HG03025 (cell line): ENCODE measurements at regions not wholly inside any gene's neighbourhood (a gene's known extent, or its start where the extent isn't known, plus 50 kb on each side); places are given as distances from the start of the nearest gene placed in this dataset.
A peak's percentile ranks its signal among the peaks of the same experiment; 100 is the strongest.
"Not testable (repeated sequence)": the region's sequence is repeated elsewhere in the genome, so short reads cannot be mapped to it uniquely, and the experiment has no call there.

Source experiments
- ATAC-seq: cut with Tn5 transposase; IDR thresholded peaks from one replicate; pipeline ENCODE4 v1.9.1; 2021; ENCODE audit warnings: mild to moderate bottlenecking, moderate library complexity; ENCODE audit not compliant: unreplicated experiment, low FRiP score

DNA sequence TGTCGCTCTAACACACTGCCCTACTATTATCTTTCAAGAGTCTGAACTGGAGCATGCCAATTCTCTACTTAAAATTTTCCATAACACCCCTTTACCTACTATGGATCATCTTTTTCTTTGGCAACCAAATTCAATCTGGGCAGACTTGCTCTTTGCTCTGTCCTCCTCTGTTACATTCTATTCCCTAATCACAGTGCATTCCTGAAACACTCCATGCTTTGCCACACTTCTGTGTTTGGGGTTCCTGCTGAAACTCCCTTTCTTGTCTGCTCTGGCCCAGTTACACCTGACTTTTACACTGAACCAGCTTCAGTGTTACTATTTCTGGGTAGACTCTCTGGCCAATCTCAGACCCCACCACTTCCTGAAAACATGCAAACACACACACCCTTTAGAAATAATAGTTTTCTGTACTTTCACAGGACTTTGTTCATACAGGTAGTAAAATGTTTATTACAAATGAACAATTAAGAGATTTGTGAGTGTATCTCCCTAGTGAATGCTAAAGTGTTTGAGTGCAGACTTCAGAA lies 119.9 kb upstream of the DCC start:
- no peak for ATAC-seq

DNA sequence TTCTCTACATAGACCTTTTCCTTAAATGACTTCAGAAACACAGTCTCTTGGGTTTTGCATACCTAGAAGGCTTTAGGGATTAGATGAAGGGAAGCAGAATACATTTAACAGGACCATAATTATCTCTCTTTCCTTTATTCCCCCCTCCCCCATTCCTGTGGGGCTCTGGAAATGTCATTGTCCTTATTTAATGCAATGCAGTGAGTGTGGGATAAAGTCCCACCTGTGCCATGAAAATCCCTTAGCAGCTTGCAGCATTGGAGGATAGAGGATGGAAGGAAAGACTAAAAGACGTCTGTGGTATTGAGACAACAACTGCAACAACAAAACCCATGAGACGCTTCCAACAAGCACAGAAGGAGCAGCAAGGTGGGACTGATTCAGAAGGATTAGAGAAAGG lies 117.8 kb upstream of the DCC start:
- no peak for ATAC-seq

DNA sequence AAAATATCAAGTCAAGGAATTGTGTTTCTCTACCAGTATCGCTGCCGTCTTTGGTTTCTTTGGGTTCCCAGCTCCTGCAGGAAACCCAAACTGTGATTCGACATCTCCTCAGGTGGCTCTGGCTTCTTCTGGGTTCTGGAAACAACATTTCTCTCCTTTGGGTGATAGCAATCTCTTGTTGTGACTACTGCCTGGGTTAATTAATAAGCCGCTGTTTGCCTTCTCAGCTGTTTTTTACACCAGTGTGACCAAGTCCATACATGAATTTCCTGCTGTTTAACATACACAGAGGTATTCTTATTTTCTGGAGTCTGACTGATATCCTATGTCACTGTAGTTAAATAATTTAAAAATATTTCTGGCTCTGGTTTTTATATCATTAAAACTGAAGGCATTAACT lies 112.5 kb upstream of the DCC start:
- no peak for ATAC-seq

DNA sequence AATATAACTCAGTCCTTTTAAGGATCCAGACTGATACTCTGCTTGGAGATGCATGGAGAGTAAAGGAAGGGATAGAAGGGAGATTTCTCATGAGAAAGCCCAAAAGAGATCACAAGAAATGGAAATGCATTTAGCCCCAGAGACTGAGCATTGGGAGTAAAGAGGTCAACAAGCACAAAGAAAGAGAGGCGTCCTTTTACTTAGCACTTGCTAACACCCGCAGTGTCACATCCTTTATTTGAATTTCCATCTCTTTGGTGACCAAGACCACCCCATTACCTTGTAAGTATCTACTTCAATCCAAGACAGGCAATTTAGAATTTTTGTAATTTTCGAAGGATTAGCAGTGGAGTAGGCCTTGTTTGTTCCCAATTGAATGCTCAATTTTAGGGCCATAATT lies 111.8 kb upstream of the DCC start:
- no peak for ATAC-seq

DNA sequence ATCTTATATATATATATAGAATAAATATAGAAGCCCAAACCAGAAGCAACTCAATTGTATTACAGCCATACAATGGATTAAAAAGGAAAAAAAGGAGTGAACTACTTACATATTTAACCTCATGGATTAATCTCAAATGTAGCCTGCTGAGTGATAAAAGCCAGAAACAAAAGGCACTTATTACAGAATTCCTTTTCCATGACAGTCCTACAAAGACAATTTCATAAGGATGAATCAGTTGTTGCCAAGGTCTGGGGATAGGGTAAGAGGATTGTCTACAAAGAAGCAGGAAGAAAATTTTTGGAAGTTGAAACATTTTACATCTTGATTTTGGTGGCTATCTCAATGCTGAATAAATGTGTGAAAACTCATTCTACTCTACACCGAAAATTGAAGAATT lies 103.9 kb upstream of the DCC start:
- ATAC-seq = no peak

DNA sequence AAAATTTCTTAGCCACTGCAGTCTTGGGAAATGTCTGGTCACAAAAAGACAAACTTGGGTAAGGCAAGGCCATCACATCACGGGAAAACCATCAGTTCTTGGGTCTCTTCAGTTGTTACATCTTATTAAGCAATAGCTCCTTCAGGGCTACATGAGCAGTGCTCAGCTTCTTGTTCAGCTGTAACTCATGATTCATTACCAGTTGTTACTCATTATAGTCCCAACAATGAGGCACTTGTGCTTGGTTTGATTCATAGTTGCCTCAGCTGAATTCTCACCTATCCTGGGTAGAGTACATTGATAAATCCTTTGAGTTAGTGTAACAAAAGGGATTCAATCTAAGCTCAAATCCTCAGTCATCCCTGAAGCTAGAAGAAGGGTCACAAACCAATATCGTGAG lies 102.4 kb upstream of the DCC start:
- no peak for ATAC-seq

DNA sequence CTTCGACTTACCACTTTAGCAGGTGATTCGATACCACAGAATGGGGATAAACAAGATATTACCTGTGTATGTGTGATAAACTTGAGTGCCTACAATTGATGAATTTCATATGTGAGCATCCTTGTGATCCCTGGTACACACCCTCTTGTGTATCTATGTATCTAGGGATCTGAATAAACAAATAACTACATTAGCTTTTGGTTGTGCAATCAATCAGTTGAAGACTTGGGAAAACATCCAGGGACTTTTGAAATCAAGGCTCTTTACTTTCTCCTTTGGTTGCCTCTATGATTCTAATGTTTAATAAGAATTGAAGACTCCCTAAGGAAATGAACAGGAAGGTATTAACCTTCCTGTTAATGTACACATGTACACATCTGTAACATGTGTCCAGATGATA lies 97.3 kb upstream of the DCC start:
- ATAC-seq = no peak

DNA sequence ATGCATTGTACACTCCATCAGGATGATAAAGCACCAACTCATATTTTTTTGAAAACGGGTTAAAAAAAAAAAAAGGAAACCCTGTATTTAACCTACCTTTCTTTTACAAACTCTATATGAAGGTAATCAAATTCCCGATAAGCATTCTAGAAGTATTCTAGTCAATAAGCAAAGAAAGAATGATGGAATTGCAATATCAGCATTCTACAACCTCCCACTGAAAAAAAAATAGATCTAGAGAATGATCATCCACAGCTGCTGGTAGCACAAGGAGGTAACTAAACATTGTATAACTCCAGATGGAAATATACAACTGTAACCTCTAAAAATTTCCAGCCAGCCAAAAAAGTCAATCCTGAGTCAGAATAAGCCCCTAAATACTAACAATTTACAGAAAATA lies 95.3 kb upstream of the DCC start:
- ATAC-seq = no peak

DNA sequence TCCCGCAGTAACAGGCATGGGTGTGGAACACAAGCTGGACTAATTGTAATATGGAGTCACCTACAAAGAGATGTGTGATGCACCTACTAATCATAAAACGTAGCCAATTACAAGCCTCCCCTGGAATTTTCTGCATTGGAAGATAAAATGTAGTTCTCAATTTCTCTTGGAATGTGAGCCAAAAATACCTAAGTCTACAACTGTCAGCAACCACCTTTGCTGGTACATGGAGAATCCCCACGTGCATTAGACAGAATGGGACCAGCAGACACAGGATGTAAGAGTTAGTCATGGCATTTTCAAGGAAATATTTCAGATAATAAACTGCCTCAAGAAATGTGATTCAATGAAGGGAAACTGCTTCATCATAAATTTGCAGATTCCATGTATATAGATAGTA lies 85.6 kb upstream of the DCC start:
- ATAC-seq = no peak

DNA sequence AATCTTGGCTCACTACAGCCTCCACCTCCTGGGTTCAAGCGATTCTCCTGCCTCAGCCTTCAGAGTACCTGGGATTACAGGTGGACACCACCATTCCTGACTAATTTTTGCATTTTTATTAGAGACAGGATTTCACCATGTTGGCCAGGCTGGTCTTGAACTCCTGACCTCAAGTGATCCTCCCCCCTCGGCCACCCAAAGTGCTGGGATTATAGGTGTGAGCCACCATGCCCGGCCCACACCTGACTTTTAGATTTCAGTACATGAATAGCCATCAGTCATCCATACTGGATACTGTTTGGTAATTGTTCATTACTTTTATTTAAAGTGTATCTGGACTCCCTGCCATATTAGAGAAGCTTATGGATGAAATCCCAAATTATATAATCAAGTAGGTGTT lies 82.6 kb upstream of the DCC start:
- not testable (repeated sequence) for ATAC-seq

DNA sequence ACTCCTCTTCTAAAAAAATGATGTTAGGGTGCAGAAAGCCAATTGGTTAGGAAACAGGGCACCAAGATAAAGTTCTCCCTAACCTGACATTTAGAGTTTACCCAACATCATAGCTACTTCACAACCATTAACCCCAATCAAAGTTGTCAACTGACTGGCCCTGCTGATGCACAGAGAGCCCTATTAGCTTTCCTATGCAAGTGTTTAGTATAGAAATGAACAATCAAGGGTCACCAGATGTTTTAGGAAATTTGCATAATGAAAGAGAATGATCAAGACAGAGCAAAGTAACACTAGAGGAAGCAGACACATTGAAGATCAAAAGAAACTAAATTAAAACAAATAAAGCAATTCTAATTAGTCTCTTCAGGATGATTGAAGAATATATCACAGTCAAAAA lies 64.2 kb upstream of the DCC start:
- ATAC-seq = no peak

DNA sequence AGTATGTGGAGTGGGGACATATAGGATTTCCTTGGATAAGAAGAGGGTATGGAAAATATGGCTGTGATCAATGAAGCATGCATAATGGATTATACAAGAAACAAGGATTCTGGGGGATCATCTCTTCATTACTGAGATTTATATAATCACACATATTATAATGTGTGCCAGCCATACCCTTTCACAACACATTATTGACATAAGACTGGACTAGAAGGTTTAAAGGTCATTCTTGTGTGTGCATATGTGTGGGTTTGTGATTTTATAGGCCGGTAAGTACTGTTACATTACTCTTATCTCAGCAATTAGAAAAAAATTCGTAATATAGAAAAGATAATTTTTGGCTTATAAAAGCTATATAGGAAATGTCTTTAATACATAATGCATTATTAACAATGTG lies 62.2 kb upstream of the DCC start:
- ATAC-seq = no peak

DNA sequence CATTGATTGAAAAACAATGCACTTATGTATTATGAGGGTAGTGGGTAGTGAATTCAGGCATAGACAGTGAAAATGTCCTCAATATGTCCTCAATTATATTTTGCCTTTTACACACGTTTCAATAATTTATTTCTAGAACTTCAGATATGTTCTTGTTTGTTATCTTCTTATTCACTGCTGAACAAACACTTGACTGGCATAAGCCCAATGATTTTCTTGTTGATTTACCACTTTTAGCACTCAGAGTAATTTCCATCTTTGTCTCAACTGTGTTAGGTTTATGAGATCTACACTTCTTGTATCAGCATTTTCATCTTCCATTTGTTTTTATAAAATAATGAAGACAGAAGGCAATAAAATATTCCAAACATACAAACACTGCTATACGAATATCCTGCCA lies 61.8 kb upstream of the DCC start:
- no peak for ATAC-seq

DNA sequence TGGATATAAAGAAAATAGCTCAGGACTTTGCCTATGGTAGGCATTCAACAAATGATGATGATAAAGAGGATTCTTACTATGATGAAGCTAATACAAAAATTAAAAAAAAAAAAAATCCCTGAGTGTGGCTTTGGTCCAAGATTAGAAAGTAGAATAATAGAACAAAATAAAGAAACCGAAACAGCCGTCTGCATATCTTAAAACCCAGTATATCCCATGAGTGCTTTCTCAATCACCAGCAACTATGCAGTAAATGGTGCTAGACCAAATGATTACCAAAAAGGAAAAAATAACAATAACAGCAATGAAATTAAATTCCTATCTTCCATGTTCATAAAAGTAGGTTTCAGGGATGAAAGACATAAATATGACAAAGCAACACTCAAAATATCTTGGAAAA lies 59.3 kb upstream of the DCC start:
- no peak for ATAC-seq

DNA sequence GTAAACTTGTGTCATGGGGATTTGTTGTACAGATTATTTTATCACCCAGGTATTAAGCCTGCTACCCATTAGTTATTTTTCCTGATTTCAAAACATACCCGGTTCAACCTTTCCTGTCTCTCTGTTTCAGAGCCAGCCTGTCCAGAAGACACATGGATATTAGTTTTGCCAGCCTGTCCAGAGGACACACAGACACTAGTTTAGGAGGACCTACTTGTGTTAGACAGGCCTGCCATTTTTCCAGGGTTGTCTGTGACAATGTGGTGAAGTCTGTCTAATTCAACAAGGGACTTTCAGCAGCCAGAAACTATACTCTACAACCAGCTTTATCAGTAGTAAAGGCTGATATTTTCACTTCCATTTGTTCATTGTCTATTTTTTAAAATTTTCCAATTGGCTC lies 56.1 kb upstream of the DCC start:
- ATAC-seq = no peak

DNA sequence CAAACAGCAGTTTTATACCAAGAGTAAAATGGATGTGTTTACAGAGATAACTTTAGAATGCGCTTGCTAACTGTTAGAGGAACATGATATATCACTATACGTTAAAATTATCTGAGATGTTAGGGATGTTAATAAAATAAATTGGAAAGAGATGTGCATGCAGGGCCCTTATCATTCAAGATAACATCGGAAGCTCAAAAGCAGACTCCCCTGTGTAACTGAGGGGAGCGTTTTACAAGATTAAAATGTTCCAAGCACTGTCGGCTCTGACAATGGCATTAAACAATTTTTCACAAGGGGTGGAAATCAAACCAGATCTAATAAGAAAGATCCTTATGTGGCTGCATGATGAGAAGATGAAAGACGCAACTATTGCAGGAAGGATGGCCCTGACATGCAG lies 53.3 kb upstream of the DCC start:
- no peak for ATAC-seq

DNA sequence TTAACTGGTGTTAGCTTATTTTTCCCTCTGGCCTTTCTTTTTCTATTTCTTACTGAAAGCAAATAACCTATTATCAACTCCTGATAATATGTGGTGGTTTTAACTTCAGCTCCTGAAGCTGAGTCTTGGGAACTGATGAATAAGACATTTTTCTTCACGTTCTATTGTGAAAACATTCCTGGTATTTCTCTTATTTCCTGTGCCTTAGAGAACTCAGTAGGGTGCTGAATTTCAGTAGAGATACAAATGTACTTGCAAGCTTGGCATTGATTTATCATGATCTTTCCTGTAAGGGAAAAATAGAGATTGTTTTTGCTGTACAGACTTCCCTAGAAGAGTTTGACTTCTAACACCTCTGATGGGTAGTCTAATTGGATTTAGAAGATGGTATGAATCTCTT lies 52.8 kb upstream of the DCC start:
- ATAC-seq = no peak

DNA sequence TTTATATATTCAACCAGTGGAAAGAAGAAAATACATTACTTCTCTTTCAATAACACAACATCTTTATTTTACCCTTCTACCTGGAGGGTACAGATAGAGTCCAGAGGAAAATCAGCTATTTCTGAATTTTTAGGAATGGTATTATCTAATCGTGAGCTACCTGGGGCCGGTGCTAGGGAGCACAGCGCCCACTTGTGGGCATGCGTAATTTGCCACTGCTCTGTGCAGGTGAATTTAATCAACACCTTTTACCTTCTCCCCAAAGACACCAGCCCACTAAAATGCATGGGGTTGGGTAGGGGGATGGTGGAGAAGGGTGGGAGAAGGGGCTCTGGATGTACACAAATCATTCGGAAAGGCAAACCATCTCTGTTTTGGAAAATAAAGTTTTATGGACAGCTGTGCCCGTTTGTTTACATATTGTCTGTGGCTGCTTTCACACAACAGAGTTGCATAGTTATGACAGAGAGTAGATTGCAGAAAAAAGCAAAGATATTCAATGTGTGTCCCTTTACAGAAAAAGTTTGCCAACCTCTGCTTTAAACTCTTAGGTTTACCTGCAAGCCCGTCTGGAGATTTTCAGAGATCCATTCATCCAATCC lies 51.5 kb upstream of the DCC start:
- ATAC-seq = peak; percentile 61

DNA sequence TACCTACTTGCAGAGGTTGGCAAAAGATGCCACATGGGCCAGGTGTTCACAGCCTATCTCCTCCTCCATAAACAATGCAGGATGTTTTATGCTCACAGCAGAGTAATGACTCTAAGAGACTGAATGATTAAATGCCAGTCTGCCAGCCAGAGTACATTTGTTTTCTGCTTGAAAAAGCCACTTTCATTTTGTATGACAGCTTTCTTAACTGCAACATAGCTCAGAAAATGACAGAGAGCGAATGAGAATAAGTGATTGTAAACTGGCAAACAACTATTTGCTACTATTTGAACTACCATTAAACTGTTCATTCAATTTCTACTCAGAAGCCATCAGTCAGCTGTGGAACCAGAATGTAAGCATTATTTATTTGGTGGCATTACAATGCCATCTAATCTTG lies 50.6 kb upstream of the DCC start:
- no peak for ATAC-seq
